Occipital lobe (tissue), 1 donor: ENCODE measurements at regions not wholly inside any gene's neighbourhood (a gene's known extent, or its start where the extent isn't known, plus 50 kb on each side); places are given as distances from the start of the nearest gene placed in this dataset.

Experiments used
- DNase-seq: peaks from one replicate; lab custom pipeline; 2025; lab: John Stamatoyannopoulos, UW

- no peak for DNase-seq
Observed at GRCh38 chr14:98077176-98077575, 1194.8 kb downstream of the BCL11B start.

GRCh38 chr14:98082833-98083232, 1189.2 kb downstream of the BCL11B start:
- DNase-seq = no peak

GRCh38 chr14:98085751-98086150, 1186.2 kb downstream of the BCL11B start:
- DNase-seq = no peak

GRCh38 chr14:98093111-98093510, 1178.9 kb downstream of the BCL11B start:
- DNase-seq = no peak

GRCh38 chr14:98099527-98099926, 1172.5 kb downstream of the BCL11B start:
- DNase-seq = no peak

GRCh38 chr14:98101323-98101722, 1170.7 kb downstream of the BCL11B start:
- no peak for DNase-seq

- no peak for DNase-seq
Observed at GRCh38 chr14:98103705-98104104, 1168.3 kb downstream of the BCL11B start.

GRCh38 chr14:98109326-98109725, 1162.7 kb downstream of the BCL11B start:
- DNase-seq = no peak

- DNase-seq = no peak
Observed at GRCh38 chr14:98112194-98112780, 1159.7 kb downstream of the BCL11B start.

- no peak for DNase-seq
Observed at GRCh38 chr14:98114122-98114895, 1157.7 kb downstream of the BCL11B start.

GRCh38 chr14:98114946-98115345, 1157.1 kb downstream of the BCL11B start:
- DNase-seq = no peak

- no peak for DNase-seq
Observed at GRCh38 chr14:98118749-98119148, 1153.2 kb downstream of the BCL11B start.

GRCh38 chr14:98119739-98120138, 1152.3 kb downstream of the BCL11B start:
- DNase-seq = no peak

- no peak for DNase-seq
Observed at GRCh38 chr14:98120831-98121464, 1151.0 kb downstream of the BCL11B start.

- DNase-seq = no peak
Observed at GRCh38 chr14:98122527-98122926, 1149.5 kb downstream of the BCL11B start.

- no peak for DNase-seq
Observed at GRCh38 chr14:98130691-98131090, 1141.3 kb downstream of the BCL11B start.

GRCh38 chr14:98131406-98131805, 1140.6 kb downstream of the BCL11B start:
- DNase-seq = no peak

- no peak for DNase-seq
Observed at GRCh38 chr14:98133806-98134205, 1138.2 kb downstream of the BCL11B start.

GRCh38 chr14:98136012-98136789, 1135.8 kb downstream of the BCL11B start:
- no peak for DNase-seq

GRCh38 chr14:98137131-98138025, 1134.6 kb downstream of the BCL11B start:
- DNase-seq = no peak

- DNase-seq = no peak
Observed at GRCh38 chr14:98138666-98139065, 1133.3 kb downstream of the BCL11B start.
